ENCODE measurements at regions not wholly inside any gene's neighbourhood (a gene's known extent, or its start where the extent isn't known, plus 50 kb on each side); places are given as distances from the start of the nearest gene placed in this dataset.
A peak's percentile ranks its signal among the peaks of the same experiment; 100 is the strongest.

- TF ChIP-seq UBTF (CRISPR knock-in tag; IDR thresholded peaks at IDR 0.05), result peak; percentile 52
- TF ChIP-seq ZBTB40 (IDR thresholded peaks at IDR 0.05), result no peak
- TF ChIP-seq ZBTB40 (CRISPR knock-in tag; IDR thresholded peaks at IDR 0.05), result no peak
- no peak for TF ChIP-seq KDM4B (CRISPR knock-in tag; IDR thresholded peaks at IDR 0.05)
- 0 out of 2 replicates have a peak, but pooled peaks have one; percentile 6 for TF ChIP-seq ZNF263 (CRISPR knock-in tag; IDR thresholded peaks at IDR 0.05)
- 0 out of 2 replicates have a peak, but pooled peaks have one; percentile 70 for TF ChIP-seq WIZ (CRISPR knock-in tag; IDR thresholded peaks at IDR 0.05)
- TF ChIP-seq ZNF138 (CRISPR knock-in tag; IDR thresholded peaks at IDR 0.05; ENCODE audit: low read depth), result no peak
- peak; percentile 59; the same call in 1 of the 2 replicates for TF ChIP-seq MTA1 (CRISPR knock-in tag; IDR thresholded peaks at IDR 0.05; ENCODE audit: borderline replicate concordance)
- TF ChIP-seq GZF1 (CRISPR knock-in tag; IDR thresholded peaks at IDR 0.05), result 0 out of 2 replicates have a peak, but pooled peaks have one; percentile 57
- no peak for TF ChIP-seq ZHX2 (IDR thresholded peaks at IDR 0.05; ENCODE audit: low read depth)
- TF ChIP-seq ZHX2 (CRISPR knock-in tag; IDR thresholded peaks at IDR 0.05; ENCODE audit: borderline replicate concordance), result no peak
- TF ChIP-seq MEIS2 (CRISPR knock-in tag; IDR thresholded peaks at IDR 0.05), result no peak
- no peak for TF ChIP-seq DMAP1 (CRISPR knock-in tag; IDR thresholded peaks at IDR 0.05)
Observed at GRCh38 chr6:167415441-167415961, 90.6 kb downstream of the TTLL2 start (continued).
